ENCODE measurements at regions not wholly inside any gene's neighbourhood (a gene's known extent, or its start where the extent isn't known, plus 50 kb on each side); places are given as distances from the start of the nearest gene placed in this dataset.

GRCh38 chr6:17182961-17183360, 81.1 kb downstream of the STMND1 start:
- no peak overlapping the region for H3K18ac ChIP-seq (ENCODE audit: low read length)
- no peak for DNase-seq
- H4K8ac ChIP-seq (ENCODE audit: low read depth, low read length), result no peak overlapping the region
- H2BK120ac ChIP-seq (ENCODE audit: low read depth, low read length), result no peak overlapping the region
- no peak overlapping the region for H3K4ac ChIP-seq (ENCODE audit: low read depth, low read length)
- H4K5ac ChIP-seq (ENCODE audit: low read length), result no peak overlapping the region
- no peak overlapping the region for H3K4me2 ChIP-seq (ENCODE audit: low read length)
- H3K4me1 ChIP-seq (ENCODE audit: control insufficient read depth, low read depth, low read length), result no peaks in the 10 kb centered on the region
- no peak overlapping the region for H3K56ac ChIP-seq (ENCODE audit: low read length)
- H2AK5ac ChIP-seq (ENCODE audit: low read length), result no peak overlapping the region
- WGBS (ENCODE audit: extremely low coverage, insufficient coverage, low lambda C conversion rate), result no CpG with 5 or more reads among the region's 2 CpGs
- no peak overlapping the region for H2BK15ac ChIP-seq (replicated peaks; ENCODE audit: low read depth)
- H3K27ac ChIP-seq (ENCODE audit: low read depth, low read length), result no peak overlapping the region
- no peaks in the 10 kb centered on the region for H3K36me3 ChIP-seq (ENCODE audit: control insufficient read depth, insufficient read depth, low read length)
- H3K79me2 ChIP-seq (ENCODE audit: control insufficient read depth, insufficient read depth, low read length), result no peaks in the 10 kb centered on the region
- H3K27me3 ChIP-seq (ENCODE audit: insufficient read depth, low read length, poor library complexity), result no peaks in the 10 kb centered on the region
- H3K23ac ChIP-seq (ENCODE audit: low read length), result no peak overlapping the region
- H2BK5ac ChIP-seq (ENCODE audit: low read length), result no peak overlapping the region
- H3K4me3 ChIP-seq (ENCODE audit: low read length), result no peak overlapping the region
- H3K79me1 ChIP-seq (ENCODE audit: low read length), result no peaks in the 10 kb centered on the region
- no peak overlapping the region for H3K9ac ChIP-seq (ENCODE audit: low read length)

- WGBS (ENCODE audit: extremely low coverage, insufficient coverage, low lambda C conversion rate), result no CpG with 5 or more reads among the region's 1 CpG
- no peak for DNase-seq
Measured at GRCh38 chr6:17186925-17187324, 85.1 kb downstream of the STMND1 start.

GRCh38 chr6:17193106-17193775, 87.9 kb upstream of the RBM24 start:
- no peak overlapping the region for H3K4ac ChIP-seq (ENCODE audit: low read depth, low read length)
- H3K56ac ChIP-seq (ENCODE audit: low read length), result no peak overlapping the region
- H4K5ac ChIP-seq (ENCODE audit: low read length), result no peak overlapping the region
- no peak for DNase-seq
- H2AK5ac ChIP-seq (ENCODE audit: low read length), result no peak overlapping the region
- H3K27ac ChIP-seq (ENCODE audit: low read depth, low read length), result no peak overlapping the region
- no peak overlapping the region for H2BK15ac ChIP-seq (replicated peaks; ENCODE audit: low read depth)
- H3K79me2 ChIP-seq (ENCODE audit: control insufficient read depth, insufficient read depth, low read length), result no peaks in the 10 kb centered on the region
- H2BK120ac ChIP-seq (ENCODE audit: low read depth, low read length), result no peak overlapping the region
- H3K4me1 ChIP-seq (ENCODE audit: control insufficient read depth, low read depth, low read length), result no peaks in the 10 kb centered on the region
- H2BK5ac ChIP-seq (ENCODE audit: low read length), result no peak overlapping the region
- no peak overlapping the region for H3K23ac ChIP-seq (ENCODE audit: low read length)
- no CpG with 5 or more reads among the region's 3 CpGs for WGBS (ENCODE audit: extremely low coverage, insufficient coverage, low lambda C conversion rate)
- H3K27me3 ChIP-seq (ENCODE audit: insufficient read depth, low read length, poor library complexity), result no peaks in the 10 kb centered on the region
- H3K4me2 ChIP-seq (ENCODE audit: low read length), result no peak overlapping the region
- H3K18ac ChIP-seq (ENCODE audit: low read length), result no peak overlapping the region
- no peaks in the 10 kb centered on the region for H3K36me3 ChIP-seq (ENCODE audit: control insufficient read depth, insufficient read depth, low read length)
- H3K4me3 ChIP-seq (ENCODE audit: low read length), result no peak overlapping the region
- H3K9ac ChIP-seq (ENCODE audit: low read length), result no peak overlapping the region
- no peaks in the 10 kb centered on the region for H3K79me1 ChIP-seq (ENCODE audit: low read length)
- H4K8ac ChIP-seq (ENCODE audit: low read depth, low read length), result no peak overlapping the region

More at GRCh38 chr6:17186925-17187324, 85.1 kb downstream of the STMND1 start:
- no peak overlapping the region for H3K18ac ChIP-seq (ENCODE audit: low read length)
- H3K23ac ChIP-seq (ENCODE audit: low read length), result no peak overlapping the region
- no peak overlapping the region for H3K56ac ChIP-seq (ENCODE audit: low read length)
- H2BK5ac ChIP-seq (ENCODE audit: low read length), result no peak overlapping the region
- no peaks in the 10 kb centered on the region for H3K79me1 ChIP-seq (ENCODE audit: low read length)
- no peaks in the 10 kb centered on the region for H3K36me3 ChIP-seq (ENCODE audit: control insufficient read depth, insufficient read depth, low read length)
- no peak overlapping the region for H3K4me2 ChIP-seq (ENCODE audit: low read length)
- H3K79me2 ChIP-seq (ENCODE audit: control insufficient read depth, insufficient read depth, low read length), result no peaks in the 10 kb centered on the region
- no peak overlapping the region for H4K8ac ChIP-seq (ENCODE audit: low read depth, low read length)
- no peak overlapping the region for H4K5ac ChIP-seq (ENCODE audit: low read length)
- H3K4ac ChIP-seq (ENCODE audit: low read depth, low read length), result no peak overlapping the region
- H3K4me3 ChIP-seq (ENCODE audit: low read length), result no peak overlapping the region
- H3K27ac ChIP-seq (ENCODE audit: low read depth, low read length), result no peak overlapping the region
- H2AK5ac ChIP-seq (ENCODE audit: low read length), result no peak overlapping the region
- no peak overlapping the region for H2BK120ac ChIP-seq (ENCODE audit: low read depth, low read length)
- H2BK15ac ChIP-seq (replicated peaks; ENCODE audit: low read depth), result no peak overlapping the region
- H3K4me1 ChIP-seq (ENCODE audit: control insufficient read depth, low read depth, low read length), result no peaks in the 10 kb centered on the region
- no peak overlapping the region for H3K9ac ChIP-seq (ENCODE audit: low read length)
- no peaks in the 10 kb centered on the region for H3K27me3 ChIP-seq (ENCODE audit: insufficient read depth, low read length, poor library complexity)

- H3K36me3 ChIP-seq (ENCODE audit: control insufficient read depth, insufficient read depth, low read length), result no peaks in the 10 kb centered on the region
- no peak overlapping the region for H3K4me2 ChIP-seq (ENCODE audit: low read length)
- H4K8ac ChIP-seq (ENCODE audit: low read depth, low read length), result no peak overlapping the region
- H3K4me1 ChIP-seq (ENCODE audit: control insufficient read depth, low read depth, low read length), result no peaks in the 10 kb centered on the region
- H3K18ac ChIP-seq (ENCODE audit: low read length), result no peak overlapping the region
- H3K56ac ChIP-seq (ENCODE audit: low read length), result no peak overlapping the region
- no peak overlapping the region for H3K23ac ChIP-seq (ENCODE audit: low read length)
- H3K79me2 ChIP-seq (ENCODE audit: control insufficient read depth, insufficient read depth, low read length), result no peaks in the 10 kb centered on the region
- H2BK5ac ChIP-seq (ENCODE audit: low read length), result no peak overlapping the region
- no peaks in the 10 kb centered on the region for H3K79me1 ChIP-seq (ENCODE audit: low read length)
- H3K4me3 ChIP-seq (ENCODE audit: low read length), result no peak overlapping the region
- no peak overlapping the region for H3K4ac ChIP-seq (ENCODE audit: low read depth, low read length)
- H3K9ac ChIP-seq (ENCODE audit: low read length), result no peak overlapping the region
- no peaks in the 10 kb centered on the region for H3K27me3 ChIP-seq (ENCODE audit: insufficient read depth, low read length, poor library complexity)
- DNase-seq, result no peak
- no peak overlapping the region for H3K27ac ChIP-seq (ENCODE audit: low read depth, low read length)
- no peak overlapping the region for H2BK15ac ChIP-seq (replicated peaks; ENCODE audit: low read depth)
- no peak overlapping the region for H2BK120ac ChIP-seq (ENCODE audit: low read depth, low read length)
- WGBS (ENCODE audit: extremely low coverage, insufficient coverage, low lambda C conversion rate), result no CpG with 5 or more reads among the region's 6 CpGs
- no peak overlapping the region for H2AK5ac ChIP-seq (ENCODE audit: low read length)
- no peak overlapping the region for H4K5ac ChIP-seq (ENCODE audit: low read length)
Measured at GRCh38 chr6:17197607-17198006, 83.6 kb upstream of the RBM24 start.

- no peak overlapping the region for H2AK5ac ChIP-seq (ENCODE audit: low read length)
- H3K79me2 ChIP-seq (ENCODE audit: control insufficient read depth, insufficient read depth, low read length), result no peaks in the 10 kb centered on the region
- H3K36me3 ChIP-seq (ENCODE audit: control insufficient read depth, insufficient read depth, low read length), result no peaks in the 10 kb centered on the region
- H2BK15ac ChIP-seq (replicated peaks; ENCODE audit: low read depth), result no peak overlapping the region
- no peak overlapping the region for H2BK120ac ChIP-seq (ENCODE audit: low read depth, low read length)
- no peaks in the 10 kb centered on the region for H3K4me1 ChIP-seq (ENCODE audit: control insufficient read depth, low read depth, low read length)
- peak; percentile 92 for DNase-seq
- H3K4me2 ChIP-seq (ENCODE audit: low read length), result peak overlapping the region; percentile 18
- H3K27ac ChIP-seq (ENCODE audit: low read depth, low read length), result no peak overlapping the region
- H2BK5ac ChIP-seq (ENCODE audit: low read length), result no peak overlapping the region
- no peak overlapping the region for H4K5ac ChIP-seq (ENCODE audit: low read length)
- H3K56ac ChIP-seq (ENCODE audit: low read length), result peak overlapping the region; percentile 76
- H3K27me3 ChIP-seq (ENCODE audit: insufficient read depth, low read length, poor library complexity), result no peaks in the 10 kb centered on the region
- WGBS (ENCODE audit: extremely low coverage, insufficient coverage, low lambda C conversion rate), result no CpG with 5 or more reads among the region's 34 CpGs
- H3K9ac ChIP-seq (ENCODE audit: low read length), result no peak overlapping the region
- no peak overlapping the region for H3K23ac ChIP-seq (ENCODE audit: low read length)
- no peak overlapping the region for H4K8ac ChIP-seq (ENCODE audit: low read depth, low read length)
- no peaks in the 10 kb centered on the region for H3K79me1 ChIP-seq (ENCODE audit: low read length)
- no peak overlapping the region for H3K4me3 ChIP-seq (ENCODE audit: low read length)
- peak overlapping the region; percentile 20 for H3K18ac ChIP-seq (ENCODE audit: low read length)
- H3K4ac ChIP-seq (ENCODE audit: low read depth, low read length), result no peak overlapping the region
Measured at GRCh38 chr6:17200395-17200794, 80.8 kb upstream of the RBM24 start.

DNA sequence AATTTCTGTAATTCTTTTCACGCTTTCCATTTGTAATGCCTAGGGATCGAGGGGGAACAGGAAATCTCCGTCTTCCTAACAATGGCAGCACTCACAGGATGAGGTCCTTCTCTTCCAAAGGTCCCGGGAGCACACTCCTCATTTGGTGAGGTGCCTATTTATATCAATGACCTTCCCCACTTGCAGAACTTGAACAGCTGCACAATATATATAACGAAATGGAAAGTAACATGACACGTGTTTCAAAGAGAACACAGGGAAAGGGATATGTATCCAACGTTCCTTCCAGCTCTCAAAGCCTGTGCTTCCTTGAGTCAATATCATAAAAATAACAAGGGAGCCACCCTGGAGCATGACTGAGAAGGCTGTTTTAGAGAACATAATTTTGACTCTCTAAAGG, 78.6 kb upstream of the RBM24 start:
- Histone ChIP-seq H4K8ac (ENCODE audit: low read depth, low read length) (no peak overlapping the region), H3K4me3 (ENCODE audit: low read length) (no peak overlapping the region), H2BK15ac (replicated peaks; ENCODE audit: low read depth) (no peak overlapping the region), H3K4me2 (ENCODE audit: low read length) (no peak overlapping the region), H2BK5ac (ENCODE audit: low read length) (no peak overlapping the region), H3K27ac (ENCODE audit: low read depth, low read length) (no peak overlapping the region), H3K36me3 (ENCODE audit: control insufficient read depth, insufficient read depth, low read length) (no peaks in the 10 kb centered on the region), H3K9ac (ENCODE audit: low read length) (no peak overlapping the region), H2BK120ac (ENCODE audit: low read depth, low read length) (no peak overlapping the region), H3K79me2 (ENCODE audit: control insufficient read depth, insufficient read depth, low read length) (no peaks in the 10 kb centered on the region), H3K56ac (ENCODE audit: low read length) (no peak overlapping the region), H3K79me1 (ENCODE audit: low read length) (no peaks in the 10 kb centered on the region), H3K27me3 (ENCODE audit: insufficient read depth, low read length, poor library complexity) (no peaks in the 10 kb centered on the region), H3K18ac (ENCODE audit: low read length) (no peak overlapping the region), H3K23ac (ENCODE audit: low read length) (no peak overlapping the region), H3K4ac (ENCODE audit: low read depth, low read length) (no peak overlapping the region), H3K4me1 (ENCODE audit: control insufficient read depth, low read depth, low read length) (no peaks in the 10 kb centered on the region), H2AK5ac (ENCODE audit: low read length) (no peak overlapping the region), H4K5ac (ENCODE audit: low read length) (no peak overlapping the region)
- no CpG with 5 or more reads among the region's 7 CpGs for WGBS (ENCODE audit: extremely low coverage, insufficient coverage, low lambda C conversion rate)
- DNase-seq, result no peak
